Kidney epithelial cell (primary cell): ENCODE measurements at regions not wholly inside any gene's neighbourhood (a gene's known extent, or its start where the extent isn't known, plus 50 kb on each side); places are given as distances from the start of the nearest gene placed in this dataset.

Experiments used
- DNase-seq: peaks from one replicate; pipeline ENCODE4 v3.0.0-alpha.2; 2010; ENCODE audit warnings: low read depth
- H3K27me3 ChIP-seq: 2 replicates; pipeline ENCODE4 v1.6.0; 2011; ENCODE audit warnings: low read length; ENCODE audit not compliant: control insufficient read depth, insufficient read depth
- H3K36me3 ChIP-seq: 2 replicates; pipeline ENCODE4 v1.5.1; 2011; ENCODE audit warnings: low read length; ENCODE audit not compliant: control insufficient read depth, insufficient read depth
- H3K4me3 ChIP-seq: 2 replicates; pipeline ENCODE4 v1.5.1; 2011; ENCODE audit warnings: low read depth, mild to moderate bottlenecking, control low read depth, low read length
- CTCF ChIP-seq: IDR thresholded peaks from 2 replicates; pipeline ENCODE4 v1.5.1; 2011; ENCODE audit warnings: mild to moderate bottlenecking, moderate library complexity, low read length, control low read depth, inconsistent platforms; ENCODE audit not compliant: insufficient read depth, poor library complexity, severe bottlenecking

- no peak for DNase-seq
- H3K36me3 ChIP-seq = no peaks in the 10 kb centered on the region
- no peak overlapping the region for H3K4me3 ChIP-seq
- no peaks in the 10 kb centered on the region for H3K27me3 ChIP-seq
- no peak for TF ChIP-seq CTCF
These were observed 276.7 kb upstream of the TMEM161B start for GRCh38 chr5:88545338-88545737.

- TF ChIP-seq CTCF = no peak
- Histone ChIP-seq H3K4me3 (no peak overlapping the region), H3K36me3 (no peaks in the 10 kb centered on the region), H3K27me3 (peaks cover 5% of the 10 kb centered on the region)
- DNase-seq = no peak
These were observed 276.0 kb upstream of the TMEM161B start for GRCh38 chr5:88544671-88545070.

- DNase-seq = no peak
- peaks cover 6% of the 10 kb centered on the region for H3K27me3 ChIP-seq
- no peaks in the 10 kb centered on the region for H3K36me3 ChIP-seq
- TF ChIP-seq CTCF = no peak
- H3K4me3 ChIP-seq = no peak overlapping the region
These were observed 275.5 kb upstream of the TMEM161B start for GRCh38 chr5:88544136-88544645.

- peaks cover 6% of the 10 kb centered on the region for H3K27me3 ChIP-seq
- H3K36me3 ChIP-seq = no peaks in the 10 kb centered on the region
- DNase-seq = no peak
- TF ChIP-seq CTCF = no peak
- H3K4me3 ChIP-seq = no peak overlapping the region
These were observed 274.1 kb upstream of the TMEM161B start for GRCh38 chr5:88542786-88543185.

GRCh38 chr5:88540471-88541115 is 271.9 kb upstream of the TMEM161B start:
- no peak for TF ChIP-seq CTCF
- Histone ChIP-seq H3K4me3 (no peak overlapping the region), H3K36me3 (no peaks in the 10 kb centered on the region), H3K27me3 (peaks cover 6% of the 10 kb centered on the region)
- no peak for DNase-seq
